Panc1 (cell line): ENCODE measurements at regions not wholly inside any gene's neighbourhood (a gene's known extent, or its start where the extent isn't known, plus 50 kb on each side); places are given as distances from the start of the nearest gene placed in this dataset.

Source experiments
- ATAC-seq: fragments of 200-7000 bp; cut with Tn5 transposase; 2 replicates; pipeline ENCODE4 v1.9.1; 2020; ENCODE audit warnings: mild to moderate bottlenecking, moderate library complexity
- BruUV-seq: library from RNA; stranded (reverse); fragments of 400-500 nt; replicated peaks from 2 replicates; lab custom pipeline; 2021; lab: Mats Ljungman, UMichigan
- CTCF ChIA-PET: fragments of 300-600 bp; sonication (Branson Sonifier 250); formaldehyde crosslinking; loops from one replicate; lab custom pipeline; 2022; ENCODE audit warnings: antibody characterized with exemption; lab: Charles Lee
- POLR2A ChIA-PET: fragments of 300-600 bp; sonication (Branson Sonifier 250); formaldehyde crosslinking; loops from one replicate; lab custom pipeline; 2022; ENCODE audit warnings: antibody characterized with exemption; lab: Charles Lee
- DNase-seq: peaks from one replicate; pipeline ENCODE4 v3.0.0-alpha.2; 2010; ENCODE audit warnings: low read depth, low spot score
- H3K27ac ChIP-seq: 2 replicates; pipeline ENCODE4 v1.5.1; 2011; ENCODE audit warnings: mild to moderate bottlenecking, low read length, inconsistent platforms
- H3K27me3 ChIP-seq: fragments of 200-500 bp; sonication (Bioruptor generic); 2 replicates; pipeline ENCODE4 v1.6.0; 2014; ENCODE audit warnings: low read length, inconsistent platforms; ENCODE audit not compliant: control insufficient read depth, insufficient read depth
- H3K36me3 ChIP-seq: fragments of 200-500 bp; sonication (Bioruptor generic); 2 replicates; pipeline ENCODE4 v1.5.1; 2014; ENCODE audit warnings: inconsistent platforms, mild to moderate bottlenecking, low read length, moderate library complexity; ENCODE audit not compliant: control insufficient read depth, insufficient read depth
- H3K4me1 ChIP-seq: 2 replicates; pipeline ENCODE4 v1.5.1; 2011; ENCODE audit warnings: inconsistent platforms, mild to moderate bottlenecking, low read length, moderate library complexity; ENCODE audit not compliant: control insufficient read depth, insufficient read depth
- H3K4me3 ChIP-seq, 2 experiments: 2 replicates each; pipeline ENCODE4 v1.5.1; 2011 to 2012; ENCODE audit warnings: low read depth in 2 of 2, low read length in 2 of 2, mild to moderate bottlenecking in 2 of 2, inconsistent platforms in 1 of 2, moderate library complexity in 1 of 2
- H3K9me3 ChIP-seq: fragments of 200-500 bp; sonication (Bioruptor generic); 2 replicates; pipeline ENCODE4 v1.5.1; 2014; ENCODE audit warnings: low read depth, mild to moderate bottlenecking, inconsistent platforms, low read length, moderate library complexity; ENCODE audit not compliant: control insufficient read depth, insufficient read depth
- POLR2AphosphoS5 ChIP-seq: IDR thresholded peaks from 2 replicates; pipeline ENCODE4 v1.6.1; 2012; ENCODE audit warnings: mild to moderate bottlenecking, low read depth, low read length, moderate library complexity
- SIN3A ChIP-seq: IDR thresholded peaks from 2 replicates; pipeline ENCODE4 v1.6.1; 2012; ENCODE audit warnings: low read depth, mild to moderate bottlenecking, low read length, moderate library complexity, borderline replicate concordance; ENCODE audit not compliant: insufficient read depth
- TCF7L2 ChIP-seq: IDR thresholded peaks from 2 replicates; pipeline ENCODE4 v1.6.1; 2011; ENCODE audit warnings: mild to moderate bottlenecking, low read depth, low read length, inconsistent platforms
- in situ Hi-C: cut with HindIII; loops from 2 replicates; pipeline ENCODE4 v1.10.0; 2016; ENCODE audit warnings: low sequenced_read_pairs, low pct_unique_long_range_greater_than_20kb
- intact Hi-C: fragments of 100-400 bp; cut with micrococcal nuclease; formaldehyde crosslinking; loops from one replicate; pipeline ENCODE4 v1.10.0; 2022; ENCODE audit not compliant: unreplicated experiment
- TF ChIP-seq, protein P1 (sequence below), 2 experiments: IDR thresholded peaks; 2 replicates each; pipeline ENCODE4 v1.6.1; 2011 to 2012; ENCODE audit warnings: low read depth in 2 of 2, control low read depth in 1 of 2, low read length in 1 of 2, mild to moderate bottlenecking in 1 of 2, moderate library complexity in 1 of 2; ENCODE audit not compliant: insufficient read depth in 1 of 2
- TF ChIP-seq, protein P2 (sequence below): fragments of 450-650 bp; IDR thresholded peaks from 2 replicates; pipeline ENCODE4 v1.5.1; 2017; ENCODE audit warnings: mild to moderate bottlenecking

- Histone ChIP-seq H3K36me3 (no peaks in the 10 kb centered on the region), H3K4me3 (no peak within 1 kb of the TSS), H3K27ac (no peak within 1 kb of the TSS), H3K27me3 (no peaks in the 10 kb centered on the region), H3K4me1 (no peaks in the 10 kb centered on the region), H3K9me3 (no peaks in the 10 kb centered on the region)
- DNase-seq (no peak), ATAC-seq (no peak)
- in situ Hi-C loops (no loop called here), intact Hi-C loops (no loop called here)
- TF ChIP-seq POLR2AphosphoS5, result no peak
- TF ChIP-seq, protein P1, sequence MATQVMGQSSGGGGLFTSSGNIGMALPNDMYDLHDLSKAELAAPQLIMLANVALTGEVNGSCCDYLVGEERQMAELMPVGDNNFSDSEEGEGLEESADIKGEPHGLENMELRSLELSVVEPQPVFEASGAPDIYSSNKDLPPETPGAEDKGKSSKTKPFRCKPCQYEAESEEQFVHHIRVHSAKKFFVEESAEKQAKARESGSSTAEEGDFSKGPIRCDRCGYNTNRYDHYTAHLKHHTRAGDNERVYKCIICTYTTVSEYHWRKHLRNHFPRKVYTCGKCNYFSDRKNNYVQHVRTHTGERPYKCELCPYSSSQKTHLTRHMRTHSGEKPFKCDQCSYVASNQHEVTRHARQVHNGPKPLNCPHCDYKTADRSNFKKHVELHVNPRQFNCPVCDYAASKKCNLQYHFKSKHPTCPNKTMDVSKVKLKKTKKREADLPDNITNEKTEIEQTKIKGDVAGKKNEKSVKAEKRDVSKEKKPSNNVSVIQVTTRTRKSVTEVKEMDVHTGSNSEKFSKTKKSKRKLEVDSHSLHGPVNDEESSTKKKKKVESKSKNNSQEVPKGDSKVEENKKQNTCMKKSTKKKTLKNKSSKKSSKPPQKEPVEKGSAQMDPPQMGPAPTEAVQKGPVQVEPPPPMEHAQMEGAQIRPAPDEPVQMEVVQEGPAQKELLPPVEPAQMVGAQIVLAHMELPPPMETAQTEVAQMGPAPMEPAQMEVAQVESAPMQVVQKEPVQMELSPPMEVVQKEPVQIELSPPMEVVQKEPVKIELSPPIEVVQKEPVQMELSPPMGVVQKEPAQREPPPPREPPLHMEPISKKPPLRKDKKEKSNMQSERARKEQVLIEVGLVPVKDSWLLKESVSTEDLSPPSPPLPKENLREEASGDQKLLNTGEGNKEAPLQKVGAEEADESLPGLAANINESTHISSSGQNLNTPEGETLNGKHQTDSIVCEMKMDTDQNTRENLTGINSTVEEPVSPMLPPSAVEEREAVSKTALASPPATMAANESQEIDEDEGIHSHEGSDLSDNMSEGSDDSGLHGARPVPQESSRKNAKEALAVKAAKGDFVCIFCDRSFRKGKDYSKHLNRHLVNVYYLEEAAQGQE (IDR thresholded peaks at IDR 0.05; ENCODE audit: insufficient read depth in 1 of 2, low read depth in 2 of 2, low read length in 1 of 2), result no peak
- no peak for TF ChIP-seq SIN3A
- TF ChIP-seq, protein P2, sequence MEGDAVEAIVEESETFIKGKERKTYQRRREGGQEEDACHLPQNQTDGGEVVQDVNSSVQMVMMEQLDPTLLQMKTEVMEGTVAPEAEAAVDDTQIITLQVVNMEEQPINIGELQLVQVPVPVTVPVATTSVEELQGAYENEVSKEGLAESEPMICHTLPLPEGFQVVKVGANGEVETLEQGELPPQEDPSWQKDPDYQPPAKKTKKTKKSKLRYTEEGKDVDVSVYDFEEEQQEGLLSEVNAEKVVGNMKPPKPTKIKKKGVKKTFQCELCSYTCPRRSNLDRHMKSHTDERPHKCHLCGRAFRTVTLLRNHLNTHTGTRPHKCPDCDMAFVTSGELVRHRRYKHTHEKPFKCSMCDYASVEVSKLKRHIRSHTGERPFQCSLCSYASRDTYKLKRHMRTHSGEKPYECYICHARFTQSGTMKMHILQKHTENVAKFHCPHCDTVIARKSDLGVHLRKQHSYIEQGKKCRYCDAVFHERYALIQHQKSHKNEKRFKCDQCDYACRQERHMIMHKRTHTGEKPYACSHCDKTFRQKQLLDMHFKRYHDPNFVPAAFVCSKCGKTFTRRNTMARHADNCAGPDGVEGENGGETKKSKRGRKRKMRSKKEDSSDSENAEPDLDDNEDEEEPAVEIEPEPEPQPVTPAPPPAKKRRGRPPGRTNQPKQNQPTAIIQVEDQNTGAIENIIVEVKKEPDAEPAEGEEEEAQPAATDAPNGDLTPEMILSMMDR, result no peak
- TF ChIP-seq TCF7L2, result no peak
- ChIA-PET POLR2A (no interaction called here), CTCF (no interaction called here)
- BruUV-seq, result no TSS peak
Observed at GRCh38 chr13:105465745-105466144, 1069.7 kb downstream of the EFNB2 start, which contains the start of gene DAOA. Gene DAOA, plus strand, starts transcription at chr13:105466045.

DNA sequence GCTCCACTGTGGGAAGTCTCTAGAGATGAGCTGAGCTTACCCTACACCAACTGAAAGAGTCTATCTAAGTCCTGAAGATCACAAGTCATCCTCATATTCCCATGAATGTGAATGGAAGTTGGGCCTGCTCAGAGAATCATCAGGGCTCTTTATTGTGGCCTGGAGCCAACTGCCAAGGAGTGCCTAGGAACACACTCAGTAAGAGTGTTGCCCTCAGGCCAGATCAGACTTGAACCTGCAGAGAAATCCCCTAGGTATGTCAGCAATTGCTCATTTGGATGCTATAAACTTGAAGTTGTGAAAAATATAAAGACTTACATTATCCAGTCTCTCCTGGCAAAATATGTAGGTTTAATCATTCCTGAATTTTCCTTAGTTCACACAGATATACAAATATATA, 1070.2 kb downstream of the EFNB2 start:
- DNase-seq (no peak), ATAC-seq (no peak)
- no peaks in the 10 kb centered on the region for H3K4me1 ChIP-seq
- BruUV-seq, result no TSS peak
- no peaks in the 10 kb centered on the region for H3K36me3 ChIP-seq
- ChIA-PET POLR2A (no interaction called here), CTCF (no interaction called here)
- no peaks in the 10 kb centered on the region for H3K9me3 ChIP-seq
- H3K4me3 ChIP-seq, result no peak overlapping the region
- H3K27me3 ChIP-seq, result no peaks in the 10 kb centered on the region
- intact Hi-C loops (no loop called here), in situ Hi-C loops (no loop called here)
- TF ChIP-seq, protein P2, result no peak
- TF ChIP-seq TCF7L2 (no peak), SIN3A (no peak), POLR2AphosphoS5 (no peak)
- TF ChIP-seq, protein P1 (IDR thresholded peaks at IDR 0.05; ENCODE audit: insufficient read depth in 1 of 2, low read depth in 2 of 2, low read length in 1 of 2), result no peak
- H3K27ac ChIP-seq, result no peak overlapping the region
